Neural cell (in vitro differentiated cells): ENCODE measurements at regions not wholly inside any gene's neighbourhood (a gene's known extent, or its start where the extent isn't known, plus 50 kb on each side); places are given as distances from the start of the nearest gene placed in this dataset.

Experiments
- EP300 ChIP-seq: fragments of 450-650 bp; conservative IDR thresholded peaks from 2 replicates; pipeline ENCODE4 v1.6.1; 2014; ENCODE audit warnings: antibody characterized with exemption, mild to moderate bottlenecking, moderate library complexity; ENCODE audit not compliant: poor library complexity, severe bottlenecking
- EZH2 ChIP-seq: fragments of 200-600, 300-800 bp; shearing (Covaris generic), sonication (generic); IDR thresholded peaks from 2 replicates; pipeline ENCODE4 v1.6.1; 2014; ENCODE audit warnings: antibody characterized with exemption, low read length, borderline replicate concordance, mild to moderate bottlenecking; ENCODE audit not compliant: insufficient read depth, poor library complexity, severe bottlenecking
- MXI1 ChIP-seq: fragments of 450-650 bp; conservative IDR thresholded peaks from 2 replicates; pipeline ENCODE4 v1.6.1; 2014; ENCODE audit warnings: antibody characterized with exemption, mild to moderate bottlenecking; ENCODE audit not compliant: poor library complexity, severe bottlenecking
- POLR2AphosphoS5 ChIP-seq: IDR thresholded peaks from 2 replicates; pipeline ENCODE4 v1.6.1; 2012
- RAD21 ChIP-seq: fragments of 450-650 bp; conservative IDR thresholded peaks from 2 replicates; pipeline ENCODE4 v1.6.1; 2014; ENCODE audit warnings: antibody characterized with exemption, mild to moderate bottlenecking, moderate library complexity
- SMC3 ChIP-seq: fragments of 450-650 bp; conservative IDR thresholded peaks from 2 replicates; pipeline ENCODE4 v1.6.1; 2014; ENCODE audit warnings: antibody characterized with exemption, mild to moderate bottlenecking, moderate library complexity; ENCODE audit not compliant: poor library complexity
- TF ChIP-seq, protein P1 (sequence below): fragments of 450-650 bp; IDR thresholded peaks from 2 replicates; pipeline ENCODE4 v1.5.1; 2014; ENCODE audit warnings: antibody characterized with exemption, mild to moderate bottlenecking, moderate library complexity; ENCODE audit not compliant: poor library complexity, severe bottlenecking

DNA sequence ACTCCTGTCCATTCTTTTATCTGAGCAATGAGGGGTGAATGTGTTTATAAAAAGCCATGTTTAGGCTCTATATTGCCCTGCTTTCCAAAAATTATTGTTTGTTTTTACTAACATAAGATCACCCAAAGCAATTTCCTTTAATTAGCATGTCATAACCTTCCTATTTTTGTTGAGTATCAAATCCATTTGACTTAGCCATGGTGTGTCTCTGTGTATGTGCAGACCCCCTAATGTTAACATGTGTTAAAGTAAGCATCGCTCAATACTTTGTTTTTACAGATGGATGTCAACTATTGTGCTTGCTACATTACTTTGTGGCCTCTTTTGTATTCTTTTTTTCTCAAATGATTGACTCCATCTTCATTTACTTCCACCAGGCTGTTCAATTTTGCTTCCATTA is 585.4 kb downstream of the USP25 start:
- TF ChIP-seq, protein P1, sequence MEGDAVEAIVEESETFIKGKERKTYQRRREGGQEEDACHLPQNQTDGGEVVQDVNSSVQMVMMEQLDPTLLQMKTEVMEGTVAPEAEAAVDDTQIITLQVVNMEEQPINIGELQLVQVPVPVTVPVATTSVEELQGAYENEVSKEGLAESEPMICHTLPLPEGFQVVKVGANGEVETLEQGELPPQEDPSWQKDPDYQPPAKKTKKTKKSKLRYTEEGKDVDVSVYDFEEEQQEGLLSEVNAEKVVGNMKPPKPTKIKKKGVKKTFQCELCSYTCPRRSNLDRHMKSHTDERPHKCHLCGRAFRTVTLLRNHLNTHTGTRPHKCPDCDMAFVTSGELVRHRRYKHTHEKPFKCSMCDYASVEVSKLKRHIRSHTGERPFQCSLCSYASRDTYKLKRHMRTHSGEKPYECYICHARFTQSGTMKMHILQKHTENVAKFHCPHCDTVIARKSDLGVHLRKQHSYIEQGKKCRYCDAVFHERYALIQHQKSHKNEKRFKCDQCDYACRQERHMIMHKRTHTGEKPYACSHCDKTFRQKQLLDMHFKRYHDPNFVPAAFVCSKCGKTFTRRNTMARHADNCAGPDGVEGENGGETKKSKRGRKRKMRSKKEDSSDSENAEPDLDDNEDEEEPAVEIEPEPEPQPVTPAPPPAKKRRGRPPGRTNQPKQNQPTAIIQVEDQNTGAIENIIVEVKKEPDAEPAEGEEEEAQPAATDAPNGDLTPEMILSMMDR, result no peak
- TF ChIP-seq EZH2 (no peak), POLR2AphosphoS5 (no peak), EP300 (no peak), RAD21 (no peak), MXI1 (no peak), SMC3 (no peak)
